B cell (primary cell): ENCODE measurements at regions not wholly inside any gene's neighbourhood (a gene's known extent, or its start where the extent isn't known, plus 50 kb on each side); places are given as distances from the start of the nearest gene placed in this dataset.
A peak's percentile ranks its signal among the peaks of the same experiment; 100 is the strongest.

ENCODE experiments used
- ATAC-seq: fragments of 200-7000 bp; cut with Tn5 transposase; one replicate; pipeline ENCODE4 v1.10.0; 2021; ENCODE audit warnings: low read depth, mild to moderate bottlenecking, moderate number of reproducible peaks, moderate library complexity
- CTCF ChIA-PET: fragments of 350-600 bp; sonication (Branson Sonifier 250); formaldehyde crosslinking; loops from one replicate; lab custom pipeline; 2021; ENCODE audit warnings: antibody characterized with exemption, inconsistent platforms; lab: Charles Lee
- POLR2A ChIA-PET: fragments of 350-600 bp; sonication (Branson Sonifier 250); formaldehyde crosslinking; loops from one replicate; lab custom pipeline; 2021; ENCODE audit warnings: antibody characterized with exemption; lab: Charles Lee
- DNase-seq: peaks from one replicate; pipeline ENCODE4 v3.0.0; 2013
- H2AFZ ChIP-seq: 2 replicates; pipeline ENCODE4 v1.6.1; 2012; ENCODE audit warnings: mild to moderate bottlenecking, low read depth, low read length; ENCODE audit not compliant: insufficient read depth, poor library complexity, severe bottlenecking
- H3K27ac ChIP-seq, 2 donors: 1 replicate in 1 of 2; 2 replicates in 1 of 2; pipeline ENCODE4 v1.5.1; 2012 to 2013; ENCODE audit warnings: low read length in 2 of 2, mild to moderate bottlenecking in 2 of 2, moderate library complexity in 1 of 2
- H3K27me3 ChIP-seq, 4 experiments: fragments of 200-600 bp in 1 of 4; sonication (generic) in 1 of 4; replicated peaks in 1 of 4; 1 replicate in 2 of 4; 2 replicates in 2 of 4; pipeline versions ENCODE4 v1.6.1 to v1.7.0; 2013 to 2016; ENCODE audit warnings: low read length in 3 of 4, mild to moderate bottlenecking in 2 of 4, mixed read lengths in 1 of 4, moderate library complexity in 1 of 4; ENCODE audit not compliant: insufficient read depth in 4 of 4, control insufficient read depth in 3 of 4; ENCODE audit errors: control extremely low read depth in 1 of 4
- H3K36me3 ChIP-seq, 2 experiments: replicated peaks in 1 of 2; 1 replicate in 1 of 2; 2 replicates in 1 of 2; pipeline versions ENCODE4 v1.6.1 to v1.7.1; 2013; ENCODE audit warnings: low read length in 1 of 2; ENCODE audit not compliant: insufficient read depth in 2 of 2, control insufficient read depth in 1 of 2; ENCODE audit errors: control extremely low read depth in 1 of 2, extremely low read depth in 1 of 2
- H3K4me1 ChIP-seq, 2 donors: fragments of 200-600 bp in 1 of 2; sonication (generic) in 1 of 2; 1 replicate in 1 of 2; 2 replicates in 1 of 2; pipeline versions ENCODE4 v1.5.1 to v1.6.1; 2013 to 2017; ENCODE audit warnings: low read length in 2 of 2; ENCODE audit not compliant: control insufficient read depth in 2 of 2, insufficient read depth in 2 of 2
- H3K4me2 ChIP-seq: replicated peaks from 2 replicates; pipeline ENCODE3; 2012; ENCODE audit warnings: mild to moderate bottlenecking, low read depth, low read length; ENCODE audit not compliant: poor library complexity, severe bottlenecking
- H3K4me3 ChIP-seq, 5 experiments: fragments of 200-600 bp in 1 of 5; sonication (generic) in 1 of 5; 1 replicate in 3 of 5; 2 replicates in 2 of 5; pipeline versions ENCODE4 v1.5.1 to v1.7.0; 2011 to 2016; ENCODE audit warnings: low read length in 4 of 5, mild to moderate bottlenecking in 4 of 5, low read depth in 2 of 5, control low read depth in 1 of 5, moderate library complexity in 1 of 5; ENCODE audit not compliant: insufficient read depth in 1 of 5; ENCODE audit errors: control extremely low read depth in 1 of 5, extremely low read depth in 1 of 5
- H3K79me2 ChIP-seq: fragments of 200-600 bp; sonication (generic); one replicate; pipeline ENCODE4 v1.6.0; 2016; ENCODE audit warnings: low read length; ENCODE audit not compliant: control insufficient read depth, insufficient read depth
- H3K9ac ChIP-seq: fragments of 200-600 bp; sonication (generic); 2 replicates; pipeline ENCODE4 v1.6.1; 2017; ENCODE audit warnings: mild to moderate bottlenecking, low read length, moderate library complexity
- H3K9me3 ChIP-seq, 3 donors: one replicate each; pipeline versions ENCODE4 v1.6.1 to v1.7.1; 2013; ENCODE audit warnings: low read length in 2 of 3; ENCODE audit not compliant: control insufficient read depth in 2 of 3, insufficient read depth in 1 of 3; ENCODE audit errors: control extremely low read depth in 1 of 3
- H4K20me1 ChIP-seq: 2 replicates; pipeline ENCODE4 v1.6.0; 2012; ENCODE audit warnings: mild to moderate bottlenecking, low read length; ENCODE audit not compliant: insufficient read depth, control insufficient read depth, poor library complexity, severe bottlenecking
- H3K27ac Mint-ChIP-seq: one replicate; pipeline ENCODE4 v1.8.0; 2021; ENCODE audit warnings: mixed read lengths
- H3K27me3 Mint-ChIP-seq: one replicate; pipeline ENCODE4 v1.8.0; 2021; ENCODE audit warnings: mixed read lengths
- H3K4me1 Mint-ChIP-seq: one replicate; pipeline ENCODE4 v1.8.0; 2021; ENCODE audit warnings: mixed read lengths
- H3K4me3 Mint-ChIP-seq: one replicate; pipeline ENCODE4 v1.8.0; 2021; ENCODE audit warnings: mixed read lengths
- H3K9me3 Mint-ChIP-seq: one replicate; pipeline ENCODE4 v1.8.0; 2022; ENCODE audit warnings: mixed read lengths; ENCODE audit not compliant: insufficient read depth
- EZH2 ChIP-seq: IDR thresholded peaks from 2 replicates; pipeline ENCODE4 v1.6.1; 2012; ENCODE audit warnings: borderline replicate concordance, low read depth, mild to moderate bottlenecking, moderate library complexity, low read length; ENCODE audit not compliant: insufficient read depth, poor library complexity, severe bottlenecking
- WGBS: methylation state at CpG from one replicate; pipeline ENCODE4 v1.1.5; 2013; ENCODE audit warnings: missing lambda C conversion rate; ENCODE audit not compliant: insufficient coverage; 5-methylcytosine and 5-hydroxymethylcytosine counted together
- intact Hi-C: fragments of 100-400 bp; cut with micrococcal nuclease; formaldehyde crosslinking; loops from one replicate; pipeline ENCODE4 v1.10.0; 2022
- TF ChIP-seq, protein P1 (sequence below): fragments of 200-600 bp; IDR thresholded peaks from one replicate; pipeline ENCODE4 v1.8.0; 2022; ENCODE audit warnings: antibody characterized with exemption, mild to moderate bottlenecking

DNA sequence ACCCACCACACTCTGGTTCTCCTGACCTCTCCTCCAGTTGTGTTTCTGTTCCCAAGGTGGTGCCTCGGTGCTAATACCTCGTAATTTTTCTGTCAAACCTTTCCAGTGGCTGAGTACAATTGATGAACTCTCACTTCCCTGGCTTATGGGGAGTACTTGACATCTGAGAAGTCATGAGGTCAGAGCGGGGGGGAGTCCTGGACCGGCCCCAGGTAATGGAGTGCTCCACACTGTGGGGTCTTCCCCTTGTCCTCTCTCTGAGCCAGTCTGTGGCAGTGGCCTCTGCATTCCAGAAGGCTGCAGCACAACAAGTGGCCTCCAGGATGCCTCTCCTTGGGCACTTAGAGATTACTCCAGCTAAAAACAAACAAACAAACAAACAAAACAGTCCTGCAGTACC is 122.5 kb upstream of the TRIM2 start:
- H3K79me2 ChIP-seq: no peaks in the 10 kb centered on the region
- TF ChIP-seq, protein P1, sequence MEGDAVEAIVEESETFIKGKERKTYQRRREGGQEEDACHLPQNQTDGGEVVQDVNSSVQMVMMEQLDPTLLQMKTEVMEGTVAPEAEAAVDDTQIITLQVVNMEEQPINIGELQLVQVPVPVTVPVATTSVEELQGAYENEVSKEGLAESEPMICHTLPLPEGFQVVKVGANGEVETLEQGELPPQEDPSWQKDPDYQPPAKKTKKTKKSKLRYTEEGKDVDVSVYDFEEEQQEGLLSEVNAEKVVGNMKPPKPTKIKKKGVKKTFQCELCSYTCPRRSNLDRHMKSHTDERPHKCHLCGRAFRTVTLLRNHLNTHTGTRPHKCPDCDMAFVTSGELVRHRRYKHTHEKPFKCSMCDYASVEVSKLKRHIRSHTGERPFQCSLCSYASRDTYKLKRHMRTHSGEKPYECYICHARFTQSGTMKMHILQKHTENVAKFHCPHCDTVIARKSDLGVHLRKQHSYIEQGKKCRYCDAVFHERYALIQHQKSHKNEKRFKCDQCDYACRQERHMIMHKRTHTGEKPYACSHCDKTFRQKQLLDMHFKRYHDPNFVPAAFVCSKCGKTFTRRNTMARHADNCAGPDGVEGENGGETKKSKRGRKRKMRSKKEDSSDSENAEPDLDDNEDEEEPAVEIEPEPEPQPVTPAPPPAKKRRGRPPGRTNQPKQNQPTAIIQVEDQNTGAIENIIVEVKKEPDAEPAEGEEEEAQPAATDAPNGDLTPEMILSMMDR: no peak
- no peak for TF ChIP-seq EZH2
- H3K9me3 Mint-ChIP-seq: no peaks in the 10 kb centered on the region
- H3K4me3 Mint-ChIP-seq: peak overlapping the region; percentile 65
- no peak overlapping the region for H3K4me3 ChIP-seq
- H3K9me3 ChIP-seq: no peaks in the 10 kb centered on the region
- intact Hi-C loops: no loop called here
- 100% methylated on average over 4 of the region's 4 CpGs for WGBS
- CTCF ChIA-PET: interaction anchor here (1.6 to 9.0 kb wide), 10 partner anchors 33 to 562 kb away, joined by 3 to 356 read pairs (median 14); no protein-coding TSS in a partner anchor
- peaks cover 25 to 32% of the 10 kb centered on the region in 2 donors for H3K4me1 ChIP-seq
- H4K20me1 ChIP-seq: no peaks in the 10 kb centered on the region
- no peaks in the 10 kb centered on the region for H3K27me3 ChIP-seq
- ATAC-seq (no peak), DNase-seq (no peak)
- POLR2A ChIA-PET: no interaction called here
- peak overlapping the region; percentile 62 for H3K4me2 ChIP-seq
- H3K27me3 Mint-ChIP-seq: peaks cover 3% of the 10 kb centered on the region
- peak overlapping the region; percentile 85 for H2AFZ ChIP-seq
- no peak overlapping the region for H3K9ac ChIP-seq
- H3K36me3 ChIP-seq: no peaks in the 10 kb centered on the region
- peaks cover 26% of the 10 kb centered on the region for H3K4me1 Mint-ChIP-seq
- no peak overlapping the region for H3K27ac ChIP-seq
- no peak overlapping the region for H3K27ac Mint-ChIP-seq

DNA sequence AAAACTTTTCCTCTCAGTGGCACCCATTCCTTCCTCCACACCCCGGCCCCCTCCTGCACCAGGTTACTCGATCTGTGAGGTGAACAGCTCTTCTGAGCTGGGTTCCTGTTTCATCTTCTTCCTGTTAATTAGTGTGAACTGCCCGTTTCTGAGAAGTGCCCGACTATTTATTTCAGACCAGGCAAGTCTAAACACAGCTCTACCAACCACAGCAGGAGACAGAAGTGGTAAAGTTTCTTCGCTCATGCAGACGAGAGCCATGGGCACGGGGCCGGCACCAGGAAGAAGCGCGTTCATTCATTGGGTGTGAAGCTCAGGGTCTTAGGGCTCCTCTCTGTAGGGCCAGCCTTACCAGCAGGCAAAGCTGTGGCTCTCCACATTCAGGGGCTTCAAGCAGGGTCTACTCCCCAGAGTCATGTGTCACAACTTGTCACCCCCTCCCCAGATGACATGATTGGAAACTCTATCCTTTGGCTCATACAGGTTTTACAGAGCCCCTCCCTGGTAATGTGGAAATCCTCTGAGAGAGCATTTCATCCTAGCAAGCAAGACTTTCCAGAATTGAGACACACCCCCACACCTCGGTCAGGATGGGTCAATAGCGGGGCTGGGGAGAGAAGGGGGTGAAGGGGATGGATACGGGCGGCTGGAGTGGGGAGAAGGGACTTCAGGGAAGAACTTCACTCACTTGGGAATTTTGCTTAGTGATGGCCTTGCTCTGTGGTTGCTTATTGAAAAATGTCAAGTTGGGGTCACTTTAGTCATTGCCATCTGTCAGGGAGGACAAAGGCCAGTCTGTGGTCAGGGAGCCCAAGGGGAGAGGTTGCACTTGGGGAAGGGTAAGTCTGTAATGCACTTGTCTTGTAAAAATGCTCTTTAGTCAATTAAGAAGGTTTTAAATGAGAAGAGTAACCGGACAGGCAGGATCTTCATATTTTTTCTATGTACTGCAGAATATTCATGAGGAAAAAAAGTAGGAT is 121.6 kb upstream of the TRIM2 start:
- ChIA-PET CTCF (interaction anchor here (0.7 to 9.0 kb wide), 49 partner anchors 8 to 674 kb away, joined by 3 to 356 read pairs (median 4); partner anchors contain the start of genes FHDC1 and MND1), POLR2A (interaction anchor here (0.6 kb wide), 1 partner anchor 138 kb away, joined by 3 read pairs; no protein-coding TSS in a partner anchor)
- ATAC-seq (peak; percentile 46), DNase-seq (peak; percentile 56)
- peak overlapping the region; percentile 30 for H3K9ac ChIP-seq
- intact Hi-C loops: loop anchor here (1.0 kb wide), 3 partner anchors 46 to 561 kb away; no protein-coding TSS in a partner anchor
- H4K20me1 ChIP-seq: no peaks in the 10 kb centered on the region
- Mint-ChIP-seq H3K9me3 (no peaks in the 10 kb centered on the region), H3K27me3 (peaks cover 3% of the 10 kb centered on the region), H3K27ac (peak overlapping the region; percentile 53), H3K4me3 (peak overlapping the region; percentile 72), H3K4me1 (peaks cover 26% of the 10 kb centered on the region)
- H3K79me2 ChIP-seq: no peaks in the 10 kb centered on the region
- no peaks in the 10 kb centered on the region for H3K36me3 ChIP-seq
- peaks cover 25 to 32% of the 10 kb centered on the region in 2 donors for H3K4me1 ChIP-seq
- TF ChIP-seq EZH2: no peak
- TF ChIP-seq, protein P1: no peak
- H3K27me3 ChIP-seq: no peaks in the 10 kb centered on the region
- peak overlapping the region; percentile 62 for H3K4me2 ChIP-seq
- H3K9me3 ChIP-seq: no peaks in the 10 kb centered on the region
- H3K27ac ChIP-seq: peak overlapping the region in 1 of 2 donors; percentile 32
- peak overlapping the region in 1 of 5 experiments; percentile 22 for H3K4me3 ChIP-seq
- 40% methylated on average over 10 of the region's 15 CpGs for WGBS
- peak overlapping the region; percentile 85 for H2AFZ ChIP-seq
